ENCODE measurements at regions not wholly inside any gene's neighbourhood (a gene's known extent, or its start where the extent isn't known, plus 50 kb on each side); places are given as distances from the start of the nearest gene placed in this dataset.
"Not testable (repeated sequence)": the region's sequence is repeated elsewhere in the genome, so short reads cannot be mapped to it uniquely, and the experiment has no call there.

DNA sequence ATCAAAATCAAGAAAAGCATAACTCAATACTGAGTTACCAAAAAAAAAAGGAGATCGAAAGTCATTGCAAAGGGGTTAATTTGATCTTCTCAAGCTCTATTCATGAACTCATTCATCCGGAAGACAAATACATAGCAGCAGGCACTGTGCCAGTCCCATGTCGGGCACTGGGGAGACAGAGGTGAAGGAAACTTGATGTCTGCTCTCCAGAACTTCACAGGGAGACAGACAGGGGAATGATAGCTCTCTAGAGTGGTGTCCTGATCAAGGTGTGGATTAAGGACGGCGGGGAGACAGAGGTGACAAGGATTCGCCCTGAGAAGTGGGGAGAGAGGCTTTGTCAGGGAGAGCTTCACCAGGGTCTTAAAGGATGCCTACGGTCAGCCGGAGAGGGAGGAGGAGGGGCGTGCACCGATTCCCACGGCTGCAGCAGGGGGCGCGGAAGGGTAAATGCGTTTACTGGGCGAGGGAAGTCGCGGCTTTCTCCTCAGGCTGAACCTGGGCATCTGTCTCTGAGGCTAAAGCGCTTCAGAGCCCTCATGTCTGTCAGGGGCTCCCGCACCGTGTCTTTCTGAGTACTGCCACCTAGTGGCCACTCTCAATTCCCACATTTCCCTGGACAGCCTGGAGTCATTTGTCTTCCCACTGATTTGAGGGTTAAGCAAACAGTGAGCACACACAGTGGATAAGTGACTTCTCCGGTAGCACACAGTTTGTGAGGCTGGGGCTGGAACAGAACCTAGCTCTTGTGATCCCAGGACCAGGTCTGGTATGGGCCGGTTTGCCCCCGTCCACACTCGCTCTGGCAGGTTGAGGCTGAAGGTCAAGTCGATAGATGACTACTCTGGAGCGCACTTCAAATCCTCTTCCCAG, 152.8 kb downstream of the TENT5C start:
- peaks cover 14% of the 10 kb centered on the region for H3K4me1 ChIP-seq (ENCODE audit: control insufficient read depth, low read depth, low read length)
- no peaks in the 10 kb centered on the region for H3K9me3 ChIP-seq (ENCODE audit: control insufficient read depth, low read depth, low read length)
- no peak overlapping the region for H3K9ac ChIP-seq (ENCODE audit: low read length)
- H3K27me3 ChIP-seq (ENCODE audit: control insufficient read depth, insufficient read depth, low read length), result no peaks in the 10 kb centered on the region
- H3K4me3 ChIP-seq (ENCODE audit: low read length), result peak overlapping the region; percentile 35
- no peak overlapping the region for H3K27ac ChIP-seq (ENCODE audit: low read length)
- H3K36me3 ChIP-seq (ENCODE audit: control insufficient read depth, low read depth, low read length), result no peaks in the 10 kb centered on the region

DNA sequence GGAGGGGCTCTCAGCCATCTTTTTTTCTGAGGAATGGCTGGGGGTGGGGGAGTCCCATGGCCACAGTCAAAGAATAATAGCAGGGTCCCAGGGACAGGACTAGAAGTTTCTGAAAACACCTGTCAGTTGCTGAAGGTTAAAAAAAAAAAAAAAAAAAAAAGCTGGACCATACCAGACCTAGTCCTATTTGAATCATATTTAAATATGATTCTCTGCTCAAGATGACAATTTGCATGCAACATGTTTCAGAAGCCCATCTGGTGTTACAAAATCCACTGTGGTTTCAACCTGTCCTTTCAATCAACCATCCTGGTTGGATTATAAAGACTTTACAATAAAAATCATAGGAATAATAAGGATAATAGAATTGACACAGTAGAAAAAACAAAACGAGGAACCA, 153.7 kb downstream of the TENT5C start:
- H3K9me3 ChIP-seq (ENCODE audit: control insufficient read depth, low read depth, low read length), result no peaks in the 10 kb centered on the region
- H3K4me1 ChIP-seq (ENCODE audit: control insufficient read depth, low read depth, low read length), result peaks cover 12% of the 10 kb centered on the region
- H3K9ac ChIP-seq (ENCODE audit: low read length), result no peak overlapping the region
- H3K27ac ChIP-seq (ENCODE audit: low read length), result no peak overlapping the region
- H3K4me3 ChIP-seq (ENCODE audit: low read length), result no peak overlapping the region
- H3K36me3 ChIP-seq (ENCODE audit: control insufficient read depth, low read depth, low read length), result no peaks in the 10 kb centered on the region
- no peaks in the 10 kb centered on the region for H3K27me3 ChIP-seq (ENCODE audit: control insufficient read depth, insufficient read depth, low read length)

DNA sequence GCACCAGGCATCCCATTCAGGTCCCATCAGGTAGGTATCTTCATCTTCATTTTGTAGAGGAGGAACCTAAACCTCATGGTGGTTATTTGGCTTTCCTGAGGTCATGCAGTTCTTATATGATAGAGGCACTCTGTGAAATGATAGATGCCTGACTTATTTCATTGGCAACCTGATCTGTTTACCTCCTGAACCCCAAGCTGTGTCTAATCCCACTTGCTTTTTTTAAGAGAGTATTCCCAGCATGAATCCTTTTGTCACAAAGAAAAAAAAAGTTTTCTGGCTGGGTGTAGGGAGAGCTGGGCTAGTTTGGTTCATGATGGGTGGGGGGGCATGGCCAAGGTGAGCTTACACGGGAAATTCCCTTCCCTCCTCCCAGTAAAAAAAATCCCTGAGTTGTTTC, 154.2 kb downstream of the TENT5C start:
- H3K4me1 ChIP-seq (ENCODE audit: control insufficient read depth, low read depth, low read length), result peaks cover 12% of the 10 kb centered on the region
- no peaks in the 10 kb centered on the region for H3K9me3 ChIP-seq (ENCODE audit: control insufficient read depth, low read depth, low read length)
- H3K4me3 ChIP-seq (ENCODE audit: low read length), result no peak overlapping the region
- no peaks in the 10 kb centered on the region for H3K36me3 ChIP-seq (ENCODE audit: control insufficient read depth, low read depth, low read length)
- H3K27ac ChIP-seq (ENCODE audit: low read length), result no peak overlapping the region
- no peak overlapping the region for H3K9ac ChIP-seq (ENCODE audit: low read length)
- no peaks in the 10 kb centered on the region for H3K27me3 ChIP-seq (ENCODE audit: control insufficient read depth, insufficient read depth, low read length)

DNA sequence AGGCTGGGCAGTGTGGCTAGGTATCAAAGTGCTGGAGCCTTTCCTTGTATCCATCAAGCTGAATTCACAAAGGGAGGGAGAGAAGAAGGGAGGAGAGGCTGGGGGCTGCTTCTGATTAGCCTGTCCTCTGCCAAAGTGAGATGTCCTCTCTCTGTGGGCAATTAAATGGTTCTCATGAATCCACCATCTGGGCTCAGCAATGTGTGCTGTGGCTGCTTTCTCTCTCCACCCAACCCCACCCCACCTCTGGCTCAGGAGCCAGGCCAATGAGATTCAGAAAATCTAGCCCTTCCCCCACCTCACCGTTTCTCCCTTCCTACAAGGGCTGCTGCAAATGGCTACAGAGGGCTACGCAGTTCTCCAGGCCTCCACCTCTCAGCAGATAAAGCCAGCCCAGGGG, 154.6 kb downstream of the TENT5C start:
- no peak overlapping the region for H3K27ac ChIP-seq (ENCODE audit: low read length)
- H3K4me1 ChIP-seq (ENCODE audit: control insufficient read depth, low read depth, low read length), result peaks cover 12% of the 10 kb centered on the region
- H3K27me3 ChIP-seq (ENCODE audit: control insufficient read depth, insufficient read depth, low read length), result no peaks in the 10 kb centered on the region
- no peaks in the 10 kb centered on the region for H3K36me3 ChIP-seq (ENCODE audit: control insufficient read depth, low read depth, low read length)
- H3K9ac ChIP-seq (ENCODE audit: low read length), result no peak overlapping the region
- H3K9me3 ChIP-seq (ENCODE audit: control insufficient read depth, low read depth, low read length), result no peaks in the 10 kb centered on the region
- H3K4me3 ChIP-seq (ENCODE audit: low read length), result no peak overlapping the region

DNA sequence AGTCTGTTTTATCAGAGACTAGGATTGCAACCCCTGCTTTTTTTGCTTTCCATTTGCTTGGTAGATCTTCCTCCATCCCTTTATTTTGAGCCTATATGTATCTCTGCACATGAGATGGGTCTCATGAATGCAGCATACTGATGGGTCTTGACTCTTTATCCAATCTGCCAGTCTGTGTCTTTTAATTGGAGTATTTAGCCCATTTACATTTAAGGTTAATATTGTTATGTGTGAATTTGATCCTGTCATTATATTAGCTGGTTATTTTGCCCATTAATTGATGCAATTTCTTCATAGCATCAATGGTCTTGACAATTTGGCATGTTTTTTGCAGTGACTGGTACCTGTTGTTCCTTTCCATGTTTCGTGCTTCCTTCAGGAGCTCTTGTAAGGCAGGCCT, 161.7 kb downstream of the GDAP2 start:
- H3K27ac ChIP-seq (ENCODE audit: low read length); H3K9ac ChIP-seq (ENCODE audit: low read length); H3K36me3 ChIP-seq (ENCODE audit: control insufficient read depth, low read depth, low read length); H3K9me3 ChIP-seq (ENCODE audit: control insufficient read depth, low read depth, low read length); H3K4me1 ChIP-seq (ENCODE audit: control insufficient read depth, low read depth, low read length); H3K4me3 ChIP-seq (ENCODE audit: low read length); H3K27me3 ChIP-seq (ENCODE audit: control insufficient read depth, insufficient read depth, low read length): not testable (repeated sequence)

DNA sequence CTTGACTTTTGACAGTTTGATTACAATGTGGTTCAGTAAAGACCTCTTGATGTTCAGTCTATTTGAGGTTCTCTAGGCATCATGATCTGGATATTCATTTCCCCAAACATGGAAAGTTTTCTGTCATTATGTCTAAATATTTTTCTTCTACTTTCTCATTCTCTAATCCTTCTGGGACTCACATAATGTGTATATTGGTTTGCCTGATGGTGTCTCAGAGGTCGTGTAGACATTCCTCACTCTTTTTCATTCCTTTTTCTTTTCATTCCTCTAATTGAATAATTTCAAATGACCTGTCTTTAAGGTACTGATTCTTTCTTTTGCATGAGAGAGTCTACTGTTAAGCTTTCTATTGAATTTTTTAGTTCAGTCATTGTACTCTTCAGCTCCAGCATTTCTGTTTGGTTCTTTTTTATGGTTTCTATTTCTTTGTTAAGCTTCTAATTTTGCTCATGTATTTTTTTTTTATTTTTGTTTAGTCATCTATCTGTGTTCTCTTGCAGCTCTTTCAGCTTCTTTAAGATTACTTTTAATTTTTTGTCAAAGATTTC, 158.4 kb downstream of the GDAP2 start:
- no peaks in the 10 kb centered on the region for H3K36me3 ChIP-seq (ENCODE audit: control insufficient read depth, low read depth, low read length)
- H3K9me3 ChIP-seq (ENCODE audit: control insufficient read depth, low read depth, low read length), result peaks cover 5% of the 10 kb centered on the region
- no peak overlapping the region for H3K4me3 ChIP-seq (ENCODE audit: low read length)
- no peaks in the 10 kb centered on the region for H3K27me3 ChIP-seq (ENCODE audit: control insufficient read depth, insufficient read depth, low read length)
- H3K9ac ChIP-seq (ENCODE audit: low read length), result no peak overlapping the region
- no peaks in the 10 kb centered on the region for H3K4me1 ChIP-seq (ENCODE audit: control insufficient read depth, low read depth, low read length)
- H3K27ac ChIP-seq (ENCODE audit: low read length), result no peak overlapping the region

DNA sequence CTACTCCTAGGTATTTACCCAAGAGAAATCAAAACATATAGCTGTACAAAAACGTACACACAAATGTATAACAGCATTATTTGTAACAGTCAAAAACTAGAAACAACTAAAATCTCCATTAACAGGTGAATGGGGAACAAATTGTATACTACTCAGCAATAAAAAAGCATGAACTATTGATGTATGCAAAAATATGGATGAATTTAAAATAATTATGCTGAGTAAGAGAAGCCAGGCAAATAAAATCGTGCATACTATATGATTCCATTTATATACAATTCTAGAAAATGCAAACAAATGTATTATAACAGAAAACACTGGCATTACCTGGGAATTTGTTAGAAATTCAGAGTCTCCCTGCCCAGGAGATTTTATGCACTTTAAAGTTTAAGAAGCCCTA, 150.1 kb downstream of the GDAP2 start:
- Histone ChIP-seq H3K27me3 (ENCODE audit: control insufficient read depth, insufficient read depth, low read length) (no peaks in the 10 kb centered on the region), H3K4me1 (ENCODE audit: control insufficient read depth, low read depth, low read length) (peaks cover 9% of the 10 kb centered on the region), H3K9ac (ENCODE audit: low read length) (no peak overlapping the region), H3K36me3 (ENCODE audit: control insufficient read depth, low read depth, low read length) (no peaks in the 10 kb centered on the region), H3K27ac (ENCODE audit: low read length) (no peak overlapping the region), H3K9me3 (ENCODE audit: control insufficient read depth, low read depth, low read length) (no peaks in the 10 kb centered on the region), H3K4me3 (ENCODE audit: low read length) (no peak overlapping the region)

DNA sequence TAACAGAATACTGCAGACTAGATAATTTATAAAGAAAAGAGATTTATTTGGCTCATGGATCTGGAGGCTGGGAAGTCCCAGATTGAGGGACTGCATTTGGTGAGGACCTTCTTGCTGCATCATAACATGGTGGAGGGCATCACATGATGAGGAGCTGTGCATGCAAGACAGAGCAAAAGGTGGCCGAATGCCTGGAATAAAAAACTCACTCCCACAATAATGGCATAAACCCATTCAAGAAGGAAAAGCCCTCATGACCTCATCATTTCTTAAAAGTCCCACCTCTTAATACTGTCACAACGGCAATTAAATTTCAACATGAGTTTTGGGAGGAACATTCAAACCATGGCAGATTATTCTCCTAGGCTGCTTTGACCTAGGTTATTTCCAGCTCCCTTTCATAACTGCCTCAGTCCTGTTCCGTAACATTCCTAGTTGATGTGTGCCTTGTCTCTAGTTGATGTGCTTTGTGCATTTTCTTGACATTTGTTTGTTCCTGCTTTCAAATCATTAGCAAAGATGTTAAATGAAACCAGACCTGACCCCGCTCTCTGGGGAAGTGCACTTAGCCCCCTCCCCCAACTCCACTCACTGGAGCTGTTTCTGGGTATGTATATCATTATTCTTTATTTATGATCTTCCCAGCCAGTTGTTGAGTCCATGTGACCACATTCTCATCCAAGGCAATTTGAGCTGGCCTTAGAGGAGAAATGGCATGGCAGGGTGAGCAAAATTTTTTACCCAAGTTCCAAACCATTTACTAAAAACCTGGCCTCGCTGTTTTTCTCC, 148.5 kb downstream of the GDAP2 start:
- Histone ChIP-seq H3K4me3 (ENCODE audit: low read length) (no peak overlapping the region), H3K27me3 (ENCODE audit: control insufficient read depth, insufficient read depth, low read length) (no peaks in the 10 kb centered on the region), H3K9ac (ENCODE audit: low read length) (no peak overlapping the region), H3K4me1 (ENCODE audit: control insufficient read depth, low read depth, low read length) (peaks cover 9% of the 10 kb centered on the region), H3K36me3 (ENCODE audit: control insufficient read depth, low read depth, low read length) (no peaks in the 10 kb centered on the region), H3K27ac (ENCODE audit: low read length) (no peak overlapping the region), H3K9me3 (ENCODE audit: control insufficient read depth, low read depth, low read length) (no peaks in the 10 kb centered on the region)

DNA sequence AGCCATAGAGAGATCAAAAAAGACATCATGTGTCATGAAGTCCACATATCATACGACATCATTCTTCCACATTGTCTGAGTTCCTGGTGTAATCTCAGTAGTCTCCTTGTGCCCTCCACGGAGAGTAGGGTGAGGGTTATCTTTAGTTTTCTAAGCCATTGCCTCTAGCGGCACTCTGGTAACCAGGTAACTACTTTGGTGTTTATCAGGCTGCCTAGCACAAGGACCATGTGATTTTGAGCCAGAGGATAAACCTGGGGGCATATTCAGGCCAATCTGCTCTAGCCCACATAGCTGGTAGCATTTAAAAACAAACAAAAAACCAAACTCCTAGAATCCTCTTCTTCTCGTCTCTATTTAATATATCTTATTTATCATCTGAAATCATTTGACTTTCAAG, 147.4 kb downstream of the GDAP2 start:
- Histone ChIP-seq H3K4me3 (ENCODE audit: low read length) (no peak overlapping the region), H3K4me1 (ENCODE audit: control insufficient read depth, low read depth, low read length) (peaks cover 9% of the 10 kb centered on the region), H3K36me3 (ENCODE audit: control insufficient read depth, low read depth, low read length) (no peaks in the 10 kb centered on the region)

DNA sequence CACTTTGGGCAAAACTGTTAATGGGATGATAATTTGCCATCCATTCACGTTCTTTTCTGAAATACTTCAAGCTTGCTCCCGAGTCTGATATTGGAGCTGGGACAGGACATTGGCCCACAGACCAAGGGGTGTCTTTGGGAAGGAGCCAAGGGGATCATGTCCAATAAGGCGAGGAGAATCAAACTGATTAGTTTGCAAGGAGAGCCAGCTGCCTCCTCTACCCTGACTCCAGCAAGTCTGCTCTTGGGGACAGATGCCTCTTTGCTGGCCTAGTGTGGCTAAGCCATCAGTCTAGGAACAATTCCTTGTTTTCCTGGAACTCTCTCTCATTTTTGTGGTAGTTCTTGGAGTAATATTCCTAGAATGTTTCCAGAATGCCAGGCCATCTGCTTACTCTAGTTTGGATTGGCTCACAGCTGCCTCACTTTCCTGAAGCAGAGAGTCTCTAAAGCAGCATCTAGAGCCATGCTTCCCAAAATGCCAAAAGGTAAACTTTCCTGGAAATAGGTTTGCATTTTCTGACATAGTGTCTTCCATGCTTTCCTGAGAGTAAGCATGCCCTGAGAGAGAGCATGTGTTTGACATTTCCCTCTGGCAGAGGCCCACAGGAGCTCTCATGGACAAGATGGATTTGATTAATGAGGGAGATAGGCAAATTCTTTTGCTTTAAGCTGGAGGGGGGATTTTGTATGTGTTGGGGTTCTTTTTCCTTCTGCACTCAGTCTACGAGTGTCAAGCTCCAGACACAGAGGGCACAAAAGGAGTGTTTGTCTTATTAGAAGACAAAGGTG, 145.6 kb downstream of the GDAP2 start:
- no peaks in the 10 kb centered on the region for H3K36me3 ChIP-seq (ENCODE audit: control insufficient read depth, low read depth, low read length)
- H3K4me3 ChIP-seq (ENCODE audit: low read length), result no peak overlapping the region
- no peak overlapping the region for H3K9ac ChIP-seq (ENCODE audit: low read length)
- peaks cover 9% of the 10 kb centered on the region for H3K4me1 ChIP-seq (ENCODE audit: control insufficient read depth, low read depth, low read length)
- no peaks in the 10 kb centered on the region for H3K27me3 ChIP-seq (ENCODE audit: control insufficient read depth, insufficient read depth, low read length)
- no peak overlapping the region for H3K27ac ChIP-seq (ENCODE audit: low read length)
- no peaks in the 10 kb centered on the region for H3K9me3 ChIP-seq (ENCODE audit: control insufficient read depth, low read depth, low read length)

More for the DNA sequence above, 147.4 kb downstream of the GDAP2 start:
- Histone ChIP-seq H3K27ac (ENCODE audit: low read length) (no peak overlapping the region), H3K27me3 (ENCODE audit: control insufficient read depth, insufficient read depth, low read length) (no peaks in the 10 kb centered on the region), H3K9ac (ENCODE audit: low read length) (no peak overlapping the region), H3K9me3 (ENCODE audit: control insufficient read depth, low read depth, low read length) (no peaks in the 10 kb centered on the region)

DNA sequence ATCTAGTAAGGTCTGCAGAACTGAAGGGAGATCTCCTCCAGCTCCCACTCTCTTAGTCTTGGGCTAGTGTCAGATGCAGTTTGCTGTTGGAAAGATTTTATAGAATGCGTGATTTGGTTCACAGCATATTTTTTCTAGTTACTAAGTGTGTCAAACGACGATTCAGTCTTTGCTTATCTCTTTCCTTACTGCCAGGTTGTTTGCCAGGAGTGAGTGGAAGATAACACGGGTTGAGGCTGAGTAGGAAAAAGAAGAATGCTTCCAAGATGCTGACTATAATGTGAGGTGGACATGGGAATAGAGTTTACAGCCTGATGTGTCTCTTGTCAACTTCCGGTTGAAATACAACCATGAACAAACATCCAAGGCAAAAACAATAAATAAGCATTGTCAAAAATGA, 141.4 kb downstream of the GDAP2 start:
- no peaks in the 10 kb centered on the region for H3K4me1 ChIP-seq (ENCODE audit: control insufficient read depth, low read depth, low read length)
- H3K4me3 ChIP-seq (ENCODE audit: low read length), result no peak overlapping the region
- H3K9ac ChIP-seq (ENCODE audit: low read length), result no peak overlapping the region
- H3K27ac ChIP-seq (ENCODE audit: low read length), result no peak overlapping the region
- no peaks in the 10 kb centered on the region for H3K9me3 ChIP-seq (ENCODE audit: control insufficient read depth, low read depth, low read length)
- no peaks in the 10 kb centered on the region for H3K36me3 ChIP-seq (ENCODE audit: control insufficient read depth, low read depth, low read length)
- no peaks in the 10 kb centered on the region for H3K27me3 ChIP-seq (ENCODE audit: control insufficient read depth, insufficient read depth, low read length)

All from iPS-18a (cell line).